HG03139 (cell line): ENCODE measurements at regions not wholly inside any gene's neighbourhood (a gene's known extent, or its start where the extent isn't known, plus 50 kb on each side); places are given as distances from the start of the nearest gene placed in this dataset.

ENCODE experiments used
- ATAC-seq: cut with Tn5 transposase; IDR thresholded peaks from one replicate; pipeline ENCODE4 v1.9.1; 2021; ENCODE audit not compliant: unreplicated experiment

DNA sequence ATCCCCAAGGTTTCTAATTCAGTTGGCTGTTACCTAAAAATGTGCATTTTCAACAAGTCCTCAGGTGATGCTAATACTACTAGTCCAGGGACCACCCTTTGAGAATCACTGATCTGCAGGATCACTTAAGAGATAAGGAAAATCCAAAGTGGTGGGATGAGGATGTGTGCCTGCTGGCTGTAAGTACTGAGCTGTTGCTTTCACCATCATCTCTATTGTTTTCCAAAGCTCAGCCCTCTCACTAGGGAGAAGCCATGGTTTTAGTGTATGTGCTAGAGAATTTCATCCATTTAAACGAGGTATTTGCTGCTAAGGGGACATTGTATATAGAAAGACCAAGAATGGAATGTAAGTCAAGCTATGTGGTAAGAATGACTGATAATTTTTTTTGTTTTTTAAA is 202.3 kb downstream of the KIF21A start:
- ATAC-seq, result no peak

DNA sequence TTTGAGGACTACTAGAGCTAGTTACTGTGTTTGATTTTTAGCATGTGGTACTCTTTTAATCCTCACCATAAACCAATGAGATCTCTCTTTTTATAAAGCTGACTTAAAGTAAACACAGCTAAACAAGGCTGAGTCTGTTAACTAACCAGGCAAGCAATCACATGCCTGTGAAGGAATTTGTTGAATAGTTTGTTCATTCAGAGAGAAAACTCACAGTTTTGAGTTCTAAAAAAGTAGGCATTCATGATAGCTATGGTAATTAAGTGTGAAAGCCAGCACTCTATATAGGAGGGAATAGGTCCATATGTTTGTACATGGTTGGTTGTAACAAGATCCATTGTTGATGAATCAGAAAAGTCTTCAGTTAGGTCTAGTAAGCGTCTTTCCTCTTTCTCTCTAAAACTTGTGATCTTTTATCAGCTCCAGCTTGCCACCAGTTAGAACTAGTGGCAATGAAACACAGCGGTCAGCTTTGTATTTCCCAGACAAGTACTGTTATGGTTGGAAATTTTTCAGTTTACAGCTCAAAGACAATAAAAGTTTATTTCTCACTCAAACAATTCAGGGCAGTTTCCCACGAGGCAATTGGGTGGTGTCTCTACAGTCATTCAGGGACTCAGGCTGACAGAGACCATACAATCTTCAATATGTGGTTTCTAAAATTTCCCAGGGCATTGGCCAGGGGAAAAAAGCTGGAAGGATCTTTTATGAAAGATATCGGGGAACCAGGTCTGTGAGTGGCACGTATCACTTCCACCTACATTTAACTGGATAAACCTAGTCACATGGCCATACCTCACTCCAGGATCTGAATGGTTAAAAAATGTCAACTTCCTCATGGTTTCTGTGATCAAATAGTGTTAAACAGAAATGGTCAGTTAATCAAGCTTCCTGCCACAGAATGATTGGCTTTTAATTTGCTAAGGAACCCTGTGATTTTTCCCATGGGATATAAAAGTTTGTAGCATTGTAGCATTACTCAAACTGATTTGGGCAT is 203.1 kb downstream of the KIF21A start:
- no peak for ATAC-seq

DNA sequence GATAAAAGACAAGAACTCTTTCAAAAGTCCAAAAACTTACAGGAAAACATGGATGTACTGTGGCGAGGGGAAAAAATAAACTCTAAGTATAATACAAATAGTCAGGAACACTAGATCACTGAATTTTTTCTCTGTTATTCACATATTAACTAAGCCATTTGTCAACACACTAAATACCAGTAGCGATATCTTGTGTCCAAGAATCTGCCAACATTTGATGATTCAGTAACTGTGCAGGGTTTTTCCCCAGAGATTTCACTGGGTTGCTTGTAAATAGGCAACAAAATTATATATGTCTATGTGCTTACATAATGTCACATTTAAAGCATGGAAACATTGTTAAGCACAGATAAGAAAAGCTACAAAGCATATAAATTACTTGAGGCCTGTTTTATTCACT is 205.9 kb downstream of the KIF21A start:
- ATAC-seq, result no peak

DNA sequence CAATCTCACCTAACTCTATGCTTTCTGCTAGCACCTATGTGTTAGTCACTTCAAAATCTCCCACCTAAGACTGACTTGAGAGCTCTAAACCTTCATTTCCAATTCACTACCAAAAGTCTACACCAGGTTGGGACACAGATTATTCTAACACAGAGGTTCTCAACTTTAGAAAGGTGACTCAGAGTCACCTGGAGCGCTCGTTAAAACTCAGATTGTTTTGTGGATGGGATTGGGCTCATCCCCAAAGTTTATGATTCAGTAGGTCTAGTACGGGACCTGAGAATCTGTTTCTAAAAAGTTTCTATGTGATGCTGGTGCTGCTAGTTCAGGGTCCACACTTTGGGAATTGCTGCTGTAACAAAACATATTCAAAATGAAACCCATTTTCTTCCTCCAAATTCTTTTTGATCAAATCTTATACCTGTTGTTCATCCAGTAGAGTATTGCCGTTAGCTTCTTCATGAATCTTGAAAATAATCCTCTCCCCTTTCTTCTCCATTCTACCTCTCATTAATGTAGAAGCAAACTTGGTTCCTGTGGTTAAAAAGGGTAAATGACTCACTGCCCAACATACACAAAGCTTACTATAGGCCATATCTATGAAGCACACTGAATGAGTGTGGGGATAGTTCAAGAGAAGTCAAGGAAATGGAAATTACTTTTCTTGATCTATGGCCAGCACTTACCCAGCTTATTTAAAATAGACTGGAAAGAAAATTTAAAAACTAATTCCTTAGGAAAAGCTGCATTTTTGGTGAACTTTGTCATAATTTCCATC is 206.7 kb downstream of the KIF21A start:
- no peak for ATAC-seq

DNA sequence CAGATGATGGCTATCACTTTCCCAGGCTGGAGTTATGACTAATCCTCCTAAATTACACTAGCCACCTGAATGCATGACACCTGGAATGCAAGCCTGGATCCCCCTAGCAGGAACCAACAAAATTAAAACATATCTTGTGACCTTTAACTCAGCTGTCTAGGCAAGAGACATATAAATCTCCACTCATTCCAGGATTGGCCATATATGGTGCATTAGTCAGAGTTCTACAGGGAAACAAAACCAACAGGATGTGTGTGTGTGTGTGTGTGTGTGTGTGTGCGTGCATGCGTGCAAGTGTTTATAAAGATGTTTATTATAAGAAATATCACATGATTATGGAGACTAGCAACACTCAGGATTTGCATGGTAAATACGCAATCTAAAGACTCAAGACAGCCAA is 212.8 kb downstream of the KIF21A start:
- ATAC-seq, result no peak

DNA sequence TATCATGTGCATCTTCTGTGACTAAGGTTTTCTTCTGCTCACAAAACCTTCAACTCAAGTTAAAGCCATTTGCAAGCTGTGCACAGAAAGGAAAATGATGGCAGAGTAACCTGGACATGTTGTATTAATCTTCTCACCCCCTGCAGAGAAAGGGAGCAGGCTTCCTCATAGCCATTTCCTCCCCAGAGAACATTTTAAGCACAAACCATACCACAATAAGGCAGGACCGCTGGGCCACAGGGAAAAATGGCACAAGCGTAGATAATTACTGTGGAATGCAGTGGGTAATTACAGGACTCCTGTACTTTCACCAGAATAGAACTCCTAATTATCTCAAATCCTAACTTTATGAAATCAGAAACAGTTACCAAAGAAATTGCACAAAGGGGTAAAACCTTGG is 215.7 kb downstream of the KIF21A start:
- ATAC-seq, result no peak

DNA sequence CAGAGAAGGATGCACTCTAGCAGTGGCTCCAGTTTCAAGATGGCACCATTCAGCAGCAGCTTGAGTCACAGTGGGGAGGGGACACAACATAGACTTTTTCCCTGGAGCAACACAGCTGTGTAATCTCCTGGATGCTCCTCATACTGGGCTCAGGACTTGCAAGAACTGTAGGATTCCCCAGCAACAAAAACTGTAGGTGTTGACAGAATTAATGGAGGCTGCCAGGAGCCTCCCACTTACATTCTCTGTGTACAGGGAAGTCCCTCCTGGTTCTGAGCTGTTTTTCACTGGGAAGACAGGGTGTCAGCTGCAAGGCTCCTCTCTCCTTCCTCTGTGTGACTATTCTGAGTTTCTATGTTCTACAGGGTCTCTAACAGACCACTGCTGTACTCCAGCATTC is 217.9 kb downstream of the KIF21A start:
- ATAC-seq, result no peak

DNA sequence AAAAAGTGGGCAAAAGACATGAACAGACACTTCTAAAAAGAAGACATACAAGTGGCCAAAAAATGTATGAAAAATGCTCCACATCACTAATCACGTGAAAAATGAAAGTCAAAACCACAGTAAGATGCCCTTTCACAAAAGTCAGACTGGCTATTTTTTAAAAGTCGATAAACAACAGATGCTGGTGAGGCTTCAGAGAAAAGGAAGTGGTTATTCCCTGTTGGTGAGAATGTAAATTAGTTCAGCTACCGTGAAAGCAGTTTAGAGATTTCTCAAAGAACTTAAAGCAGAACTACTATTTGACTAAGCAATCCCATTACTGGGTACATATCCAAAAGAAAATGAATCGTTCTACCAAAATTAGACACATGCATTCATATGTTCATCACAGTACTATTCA is 237.0 kb downstream of the KIF21A start:
- no peak for ATAC-seq

DNA sequence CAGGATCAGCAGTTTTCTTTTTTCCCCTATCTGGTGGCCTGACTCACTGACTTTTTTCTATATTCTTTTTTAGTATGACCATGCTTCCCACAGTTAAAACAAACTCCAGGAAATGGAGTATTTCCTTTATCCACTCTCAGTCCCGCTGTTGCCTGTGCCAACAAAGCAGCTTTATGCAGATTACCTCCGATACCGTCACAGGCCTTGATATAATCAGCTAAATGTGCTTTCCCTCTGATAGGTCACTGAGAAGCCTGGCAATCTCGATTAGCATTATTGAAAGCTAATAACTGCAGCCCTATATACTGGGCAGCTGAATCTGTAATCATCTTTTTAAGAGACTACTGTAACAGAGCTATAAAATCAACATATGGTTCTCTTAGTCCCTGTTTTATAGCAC is 243.6 kb downstream of the KIF21A start:
- no peak for ATAC-seq

DNA sequence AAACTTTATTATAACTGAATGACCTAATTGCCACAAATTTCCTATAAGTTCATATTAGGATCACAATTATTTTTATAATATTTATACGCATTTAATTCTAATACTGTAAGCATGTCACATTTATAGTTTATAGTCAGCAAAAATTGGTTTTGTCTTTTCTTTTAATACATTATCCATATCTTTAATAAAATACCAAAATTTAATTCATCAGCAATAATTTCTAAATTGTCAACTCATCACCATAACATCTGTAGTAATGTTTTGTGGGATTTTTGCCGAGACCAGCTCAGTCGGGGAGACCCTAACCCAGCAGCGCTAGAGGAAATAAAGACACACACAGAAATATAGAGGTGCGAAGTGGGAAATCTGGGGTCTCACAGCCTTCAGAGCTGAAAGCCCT is 254.2 kb downstream of the KIF21A start:
- no peak for ATAC-seq

DNA sequence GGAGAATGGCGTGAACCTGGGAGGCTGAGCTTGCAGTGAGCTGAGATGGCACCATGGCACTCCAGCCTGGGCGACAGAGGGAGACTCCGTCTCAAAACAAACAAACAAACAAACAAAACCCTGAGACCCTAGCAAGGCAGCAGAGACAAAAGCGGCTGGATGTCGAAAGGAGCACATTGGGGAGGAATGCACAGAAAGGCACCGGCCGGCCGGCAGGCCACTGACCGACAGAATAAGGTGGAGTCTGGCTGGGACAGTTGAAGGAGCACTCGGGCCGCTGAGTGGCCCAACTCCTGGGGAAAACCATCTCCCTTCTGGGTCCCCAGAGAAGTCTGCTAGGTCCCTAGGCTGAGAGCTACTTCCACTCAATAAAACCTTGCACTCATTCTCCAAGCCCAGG is 256.2 kb downstream of the KIF21A start:
- ATAC-seq, result no peak

DNA sequence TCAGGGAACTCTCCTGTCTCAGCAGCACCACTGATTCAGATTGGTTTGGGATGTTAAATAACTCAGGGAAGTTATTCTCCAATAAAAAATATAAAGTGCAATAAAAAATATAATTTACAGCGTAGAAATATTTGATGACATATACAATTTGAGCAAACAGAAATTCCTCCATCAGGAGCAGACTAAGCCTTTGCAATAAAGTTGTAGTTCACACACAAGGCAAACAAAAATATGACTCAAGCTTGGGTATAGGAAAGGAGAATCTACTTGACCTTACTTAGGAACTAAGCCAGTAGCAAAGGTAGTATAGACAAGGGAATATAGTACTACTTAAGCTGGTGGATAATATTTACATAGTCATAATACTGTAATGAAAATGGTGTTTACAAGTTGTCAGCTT is 264.1 kb downstream of the KIF21A start:
- no peak for ATAC-seq

DNA sequence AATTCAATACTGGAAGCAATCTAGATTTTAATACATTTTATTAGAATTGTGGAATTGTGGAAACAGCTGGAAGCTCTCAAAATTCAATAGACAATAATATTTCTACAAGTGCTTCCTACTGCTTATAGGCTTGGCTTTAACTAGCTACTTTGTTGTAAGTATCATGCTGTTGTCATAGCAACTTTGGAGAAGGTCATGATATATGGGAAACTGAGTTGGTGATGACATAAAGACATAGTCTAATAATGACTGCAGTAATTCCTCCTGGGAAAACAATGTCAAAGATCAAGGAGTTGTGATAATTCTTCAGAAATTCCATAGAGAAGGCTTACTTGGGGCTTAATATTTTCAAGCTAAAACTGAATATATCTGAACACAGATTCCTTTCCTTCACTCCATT is 266.6 kb downstream of the KIF21A start:
- no peak for ATAC-seq

DNA sequence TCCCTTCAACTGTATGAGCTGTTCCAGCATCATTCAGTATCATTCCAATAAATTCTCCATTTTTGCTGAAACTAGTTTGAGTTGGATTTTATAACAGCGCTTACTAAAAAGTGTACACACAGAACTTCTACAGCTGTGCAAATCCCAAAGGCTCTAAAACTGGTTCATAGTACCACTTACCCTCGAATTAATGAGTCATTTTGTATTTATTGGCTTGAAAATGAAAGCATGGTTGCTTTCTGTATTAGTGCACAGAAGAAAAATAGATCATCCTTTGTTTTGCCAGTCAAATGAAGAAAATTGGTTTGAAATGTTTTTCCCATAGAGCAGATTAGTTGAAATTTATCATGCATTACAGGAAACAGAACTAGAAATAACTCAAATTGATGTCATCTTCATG is 268.3 kb upstream of the CPNE8 start:
- ATAC-seq, result no peak

DNA sequence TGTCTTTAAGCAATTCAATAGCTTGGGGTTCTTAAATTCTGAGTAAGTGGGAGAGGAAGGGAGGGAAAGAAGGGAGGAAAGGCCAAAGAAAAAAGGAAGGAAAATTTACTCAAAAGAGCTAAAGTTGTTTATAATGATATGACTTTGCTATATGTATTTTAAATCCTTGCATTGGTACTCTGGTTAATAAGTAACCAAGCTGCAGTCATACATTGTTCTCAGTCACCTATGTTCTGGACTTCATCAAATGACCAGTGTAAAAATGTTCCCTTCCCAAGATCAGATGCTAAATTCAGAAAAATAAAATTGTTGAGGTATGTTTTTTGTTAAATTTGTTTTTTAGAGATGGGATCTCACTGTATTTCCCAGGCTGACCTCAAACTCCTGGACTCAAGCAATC is 259.9 kb upstream of the CPNE8 start:
- no peak for ATAC-seq

DNA sequence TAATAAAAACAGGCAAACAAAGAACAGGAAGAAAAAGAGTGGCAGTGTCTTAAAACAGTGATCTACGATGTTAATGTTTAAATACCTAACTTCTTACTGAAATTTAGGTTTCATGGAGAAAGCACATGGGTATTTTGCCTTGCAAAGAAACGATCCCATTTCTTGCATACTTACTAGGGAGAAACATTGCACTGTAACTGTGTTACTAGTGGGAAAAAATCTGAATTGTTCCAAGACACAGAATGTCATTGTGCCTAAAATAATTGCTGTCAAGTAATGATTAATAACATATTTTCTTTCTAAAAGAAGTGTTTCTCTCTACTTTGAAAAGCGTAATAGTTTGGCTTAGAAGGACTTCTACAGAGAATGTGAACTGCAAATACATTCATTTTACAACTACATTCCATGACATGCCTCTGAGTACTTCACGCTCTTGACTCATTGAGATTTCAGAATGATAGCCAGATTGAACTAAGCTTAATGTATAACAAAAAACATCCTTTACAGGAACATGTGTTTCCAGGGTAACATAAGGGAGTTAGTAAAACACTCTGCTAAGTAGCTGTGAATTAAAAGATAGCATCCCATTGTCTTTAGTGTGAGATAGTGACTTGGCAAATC is 256.2 kb upstream of the CPNE8 start:
- no peak for ATAC-seq

DNA sequence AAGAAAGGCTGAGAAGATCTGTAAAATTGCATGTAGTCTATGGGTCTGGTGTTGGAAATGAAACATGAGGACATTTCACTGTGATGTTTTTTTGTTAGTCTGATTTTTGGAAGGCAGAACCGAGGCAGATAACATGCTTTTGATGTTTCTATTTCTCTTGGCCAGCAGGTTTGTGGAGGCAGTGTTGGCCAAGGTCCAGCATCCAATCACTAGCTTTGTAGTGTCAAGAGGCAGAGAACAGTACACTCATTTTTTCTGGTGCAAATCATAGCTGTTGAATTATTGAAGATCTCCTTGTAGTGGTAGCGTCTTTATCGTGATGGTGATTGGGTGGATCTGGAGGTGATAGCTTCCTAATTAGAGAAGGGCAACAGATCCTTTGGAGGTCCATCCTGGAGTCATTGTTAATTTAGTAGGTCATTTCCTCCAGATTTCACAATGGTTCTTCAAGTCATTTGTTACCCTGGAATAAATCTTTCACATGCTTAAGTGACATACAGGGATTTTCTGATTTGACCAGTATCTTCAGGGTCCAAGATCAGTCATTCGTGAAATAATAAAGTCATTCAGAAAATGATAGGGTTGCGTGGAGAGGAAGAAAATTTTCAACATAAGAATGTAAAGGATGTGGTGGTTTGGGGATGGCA is 252.4 kb upstream of the CPNE8 start:
- ATAC-seq, result no peak

DNA sequence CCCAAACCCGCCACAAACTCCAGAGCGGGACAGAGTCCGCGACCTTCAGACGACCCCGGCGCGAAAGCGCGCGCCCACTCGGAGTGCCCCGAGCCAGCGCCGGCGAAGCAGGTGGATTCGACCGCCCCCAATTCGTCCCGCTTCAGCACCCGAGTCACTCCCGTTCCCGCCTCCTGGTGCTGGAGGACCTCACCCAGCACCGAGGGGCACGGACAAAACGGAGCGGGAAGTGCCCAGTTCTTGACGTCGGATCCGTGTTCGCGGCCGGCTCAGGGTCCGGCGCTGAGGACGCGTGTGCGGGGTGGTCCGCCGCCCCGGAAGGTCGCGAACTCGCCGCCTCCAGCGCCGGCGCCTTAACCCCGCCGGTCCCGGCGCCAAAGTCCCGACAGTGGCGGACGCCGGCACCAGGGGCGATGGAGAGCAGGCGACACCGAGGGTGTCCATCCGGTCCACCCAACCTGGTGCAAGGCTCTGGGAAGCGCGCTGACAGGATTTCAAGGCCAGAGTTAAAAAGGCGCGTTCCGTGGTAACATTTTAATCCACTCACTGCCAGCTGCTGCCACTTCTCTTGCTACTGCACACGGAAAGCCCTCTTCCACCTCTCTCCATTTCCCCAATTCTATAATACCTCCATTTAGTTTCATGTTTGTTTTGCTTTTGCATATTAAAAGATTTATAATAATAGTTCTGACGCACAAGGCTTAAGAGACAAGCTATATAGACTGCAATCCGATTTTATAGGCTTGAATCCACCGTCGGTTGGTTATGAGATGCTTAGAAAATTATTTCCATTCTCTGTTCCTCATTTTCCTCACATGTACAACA is 240.0 kb upstream of the CPNE8 start:
- peak; percentile 77 for ATAC-seq

DNA sequence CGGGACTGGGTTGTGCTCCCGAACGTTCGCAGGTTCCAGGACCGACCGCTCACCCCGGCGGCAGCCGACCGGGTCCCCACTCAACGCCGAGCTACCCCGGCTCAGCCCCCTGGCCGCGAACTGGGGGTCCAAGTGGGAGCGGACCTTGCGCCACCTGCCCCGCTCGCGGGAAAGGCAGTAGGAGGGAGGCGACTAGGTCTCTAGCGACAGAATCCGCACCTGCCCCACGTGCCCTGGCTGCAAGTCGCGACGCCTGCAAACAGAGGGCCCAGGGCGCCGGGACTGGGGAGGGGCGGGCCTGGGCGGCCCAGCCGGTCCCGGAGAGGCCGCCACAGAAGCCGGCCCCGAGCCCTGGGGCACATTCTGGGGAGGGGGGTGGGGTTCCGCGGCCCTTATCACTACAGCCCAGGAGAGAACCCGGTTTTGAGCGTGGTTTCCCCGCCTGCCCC is 239.2 kb upstream of the CPNE8 start:
- ATAC-seq, result no peak

DNA sequence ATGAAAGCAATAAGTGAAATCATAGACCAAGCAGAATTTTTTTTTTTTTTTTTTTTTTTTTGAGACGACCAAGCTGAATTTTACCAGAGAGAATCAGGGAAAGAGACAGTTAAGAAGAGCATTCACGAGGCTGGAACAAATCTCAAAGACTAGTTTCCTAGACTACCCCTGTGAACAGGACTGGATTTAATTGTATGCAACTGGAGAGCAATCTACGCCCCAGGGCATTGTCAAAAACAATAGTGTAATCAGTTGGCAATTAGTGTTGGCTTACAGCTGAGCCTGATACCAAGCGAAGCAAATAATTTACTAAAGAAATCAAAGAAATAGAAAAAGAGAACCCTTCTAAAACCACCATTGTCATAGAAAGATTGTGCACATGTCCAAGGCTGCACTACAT is 232.9 kb upstream of the CPNE8 start:
- ATAC-seq, result no peak
